ENCODE measurements at regions not wholly inside any gene's neighbourhood (a gene's known extent, or its start where the extent isn't known, plus 50 kb on each side); places are given as distances from the start of the nearest gene placed in this dataset.
A peak's percentile ranks its signal among the peaks of the same experiment; 100 is the strongest.
"Not testable (repeated sequence)": the region's sequence is repeated elsewhere in the genome, so short reads cannot be mapped to it uniquely, and the experiment has no call there.

GRCh38 chr10:55191236-55191860 lies 390.3 kb upstream of the PCDH15 start:
- DNase-seq (ENCODE audit: extremely low read depth, low read depth), result no peak

GRCh38 chr10:55183993-55184392 lies 383.0 kb upstream of the PCDH15 start:
- no peak for DNase-seq (ENCODE audit: extremely low read depth, low read depth)

GRCh38 chr10:55180357-55180756 lies 379.3 kb upstream of the PCDH15 start:
- no peak for DNase-seq (ENCODE audit: extremely low read depth, low read depth)

GRCh38 chr10:55174419-55174818 lies 373.4 kb upstream of the PCDH15 start:
- DNase-seq (ENCODE audit: extremely low read depth, low read depth), result no peak

- no peak for DNase-seq (ENCODE audit: extremely low read depth, low read depth)
Measured at GRCh38 chr10:55169493-55169892, 368.5 kb upstream of the PCDH15 start.

- no peak for DNase-seq (ENCODE audit: extremely low read depth, low read depth)
Measured at GRCh38 chr10:55168343-55168742, 367.3 kb upstream of the PCDH15 start.

- no peak for DNase-seq (ENCODE audit: extremely low read depth, low read depth)
Measured at GRCh38 chr10:55163388-55163979, 362.5 kb upstream of the PCDH15 start.

- not testable (repeated sequence) for DNase-seq (ENCODE audit: extremely low read depth, low read depth)
Measured at GRCh38 chr10:55162321-55162720, 361.3 kb upstream of the PCDH15 start.

GRCh38 chr10:55160655-55161283 lies 359.7 kb upstream of the PCDH15 start:
- DNase-seq (ENCODE audit: extremely low read depth, low read depth), result no peak

GRCh38 chr10:55158633-55159032 lies 357.6 kb upstream of the PCDH15 start:
- no peak for DNase-seq (ENCODE audit: extremely low read depth, low read depth)

- peak; percentile 14 for DNase-seq (ENCODE audit: extremely low read depth, low read depth)
Measured at GRCh38 chr10:55146032-55146431, 345.0 kb upstream of the PCDH15 start.

GRCh38 chr10:55144001-55144400 lies 343.0 kb upstream of the PCDH15 start:
- DNase-seq (ENCODE audit: extremely low read depth, low read depth), result no peak

GRCh38 chr10:55141892-55142291 lies 340.9 kb upstream of the PCDH15 start:
- no peak for DNase-seq (ENCODE audit: extremely low read depth, low read depth)

GRCh38 chr10:55137063-55137462 lies 336.0 kb upstream of the PCDH15 start:
- DNase-seq (ENCODE audit: extremely low read depth, low read depth), result no peak

GRCh38 chr10:55104738-55105137 lies 303.7 kb upstream of the PCDH15 start:
- DNase-seq (ENCODE audit: extremely low read depth, low read depth), result no peak

- no peak for DNase-seq (ENCODE audit: extremely low read depth, low read depth)
Measured at GRCh38 chr10:55098452-55098851, 297.4 kb upstream of the PCDH15 start.

GRCh38 chr10:55091691-55092328 lies 290.8 kb upstream of the PCDH15 start:
- peak; percentile 27 for DNase-seq (ENCODE audit: extremely low read depth, low read depth)

GRCh38 chr10:55078121-55078520 lies 277.1 kb upstream of the PCDH15 start:
- DNase-seq (ENCODE audit: extremely low read depth, low read depth), result no peak

- DNase-seq (ENCODE audit: extremely low read depth, low read depth), result no peak
Measured at GRCh38 chr10:55065185-55065584, 264.2 kb upstream of the PCDH15 start.

GRCh38 chr10:55063811-55064210 lies 262.8 kb upstream of the PCDH15 start:
- peak; percentile 22 for DNase-seq (ENCODE audit: extremely low read depth, low read depth)

- no peak for DNase-seq (ENCODE audit: extremely low read depth, low read depth)
Measured at GRCh38 chr10:55062349-55062748, 261.3 kb upstream of the PCDH15 start.

GRCh38 chr10:55058800-55059199 lies 257.8 kb upstream of the PCDH15 start:
- DNase-seq (ENCODE audit: extremely low read depth, low read depth), result no peak

Data from NCI-H460 (cell line).